ENCODE measurements at regions not wholly inside any gene's neighbourhood (a gene's known extent, or its start where the extent isn't known, plus 50 kb on each side); places are given as distances from the start of the nearest gene placed in this dataset.

DNA sequence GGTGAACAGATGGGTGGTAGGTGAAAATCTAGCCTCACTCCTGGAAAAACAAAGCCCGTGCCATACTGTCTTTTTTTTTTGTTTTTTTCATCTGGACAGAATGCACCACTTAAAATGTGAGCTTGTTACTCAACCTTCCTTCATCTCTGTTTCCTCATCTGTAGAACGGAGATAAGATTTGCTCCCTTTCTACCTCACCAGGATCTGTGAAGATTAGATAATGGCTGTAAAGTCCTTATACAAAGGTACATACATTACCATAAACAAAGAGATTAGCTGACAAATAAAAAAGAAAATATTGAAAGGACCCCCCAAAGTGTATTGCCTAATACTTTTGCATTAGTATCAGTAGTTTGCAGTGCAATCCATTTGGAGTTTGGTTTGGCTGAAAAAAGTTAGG is 75.4 kb upstream of the ZEB2 start:
- TF ChIP-seq GLIS3 (CRISPR knock-in tag; IDR thresholded peaks at IDR 0.05) (no peak), TCF4 (CRISPR knock-in tag; IDR thresholded peaks at IDR 0.05; ENCODE audit: borderline replicate concordance) (no peak), ZC3H10 (CRISPR knock-in tag; IDR thresholded peaks at IDR 0.05) (no peak), ZFP3 (CRISPR knock-in tag; IDR thresholded peaks at IDR 0.05) (no peak), TOX (CRISPR knock-in tag; IDR thresholded peaks at IDR 0.05; ENCODE audit: borderline replicate concordance) (no peak), SNAI2 (CRISPR knock-in tag; IDR thresholded peaks at IDR 0.05) (no peak), ZNF70 (CRISPR knock-in tag; IDR thresholded peaks at IDR 0.05) (no peak)
- TF ChIP-seq, protein P1, sequence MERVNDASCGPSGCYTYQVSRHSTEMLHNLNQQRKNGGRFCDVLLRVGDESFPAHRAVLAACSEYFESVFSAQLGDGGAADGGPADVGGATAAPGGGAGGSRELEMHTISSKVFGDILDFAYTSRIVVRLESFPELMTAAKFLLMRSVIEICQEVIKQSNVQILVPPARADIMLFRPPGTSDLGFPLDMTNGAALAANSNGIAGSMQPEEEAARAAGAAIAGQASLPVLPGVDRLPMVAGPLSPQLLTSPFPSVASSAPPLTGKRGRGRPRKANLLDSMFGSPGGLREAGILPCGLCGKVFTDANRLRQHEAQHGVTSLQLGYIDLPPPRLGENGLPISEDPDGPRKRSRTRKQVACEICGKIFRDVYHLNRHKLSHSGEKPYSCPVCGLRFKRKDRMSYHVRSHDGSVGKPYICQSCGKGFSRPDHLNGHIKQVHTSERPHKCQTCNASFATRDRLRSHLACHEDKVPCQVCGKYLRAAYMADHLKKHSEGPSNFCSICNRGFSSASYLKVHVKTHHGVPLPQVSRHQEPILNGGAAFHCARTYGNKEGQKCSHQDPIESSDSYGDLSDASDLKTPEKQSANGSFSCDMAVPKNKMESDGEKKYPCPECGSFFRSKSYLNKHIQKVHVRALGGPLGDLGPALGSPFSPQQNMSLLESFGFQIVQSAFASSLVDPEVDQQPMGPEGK (CRISPR knock-in tag; IDR thresholded peaks at IDR 0.05; ENCODE audit: borderline replicate concordance) = no peak
- TF ChIP-seq, protein P2, sequence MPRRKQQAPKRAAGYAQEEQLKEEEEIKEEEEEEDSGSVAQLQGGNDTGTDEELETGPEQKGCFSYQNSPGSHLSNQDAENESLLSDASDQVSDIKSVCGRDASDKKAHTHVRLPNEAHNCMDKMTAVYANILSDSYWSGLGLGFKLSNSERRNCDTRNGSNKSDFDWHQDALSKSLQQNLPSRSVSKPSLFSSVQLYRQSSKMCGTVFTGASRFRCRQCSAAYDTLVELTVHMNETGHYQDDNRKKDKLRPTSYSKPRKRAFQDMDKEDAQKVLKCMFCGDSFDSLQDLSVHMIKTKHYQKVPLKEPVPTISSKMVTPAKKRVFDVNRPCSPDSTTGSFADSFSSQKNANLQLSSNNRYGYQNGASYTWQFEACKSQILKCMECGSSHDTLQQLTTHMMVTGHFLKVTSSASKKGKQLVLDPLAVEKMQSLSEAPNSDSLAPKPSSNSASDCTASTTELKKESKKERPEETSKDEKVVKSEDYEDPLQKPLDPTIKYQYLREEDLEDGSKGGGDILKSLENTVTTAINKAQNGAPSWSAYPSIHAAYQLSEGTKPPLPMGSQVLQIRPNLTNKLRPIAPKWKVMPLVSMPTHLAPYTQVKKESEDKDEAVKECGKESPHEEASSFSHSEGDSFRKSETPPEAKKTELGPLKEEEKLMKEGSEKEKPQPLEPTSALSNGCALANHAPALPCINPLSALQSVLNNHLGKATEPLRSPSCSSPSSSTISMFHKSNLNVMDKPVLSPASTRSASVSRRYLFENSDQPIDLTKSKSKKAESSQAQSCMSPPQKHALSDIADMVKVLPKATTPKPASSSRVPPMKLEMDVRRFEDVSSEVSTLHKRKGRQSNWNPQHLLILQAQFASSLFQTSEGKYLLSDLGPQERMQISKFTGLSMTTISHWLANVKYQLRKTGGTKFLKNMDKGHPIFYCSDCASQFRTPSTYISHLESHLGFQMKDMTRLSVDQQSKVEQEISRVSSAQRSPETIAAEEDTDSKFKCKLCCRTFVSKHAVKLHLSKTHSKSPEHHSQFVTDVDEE (CRISPR knock-in tag; IDR thresholded peaks at IDR 0.05) = no peak
- ATAC-seq = no peak

DNA sequence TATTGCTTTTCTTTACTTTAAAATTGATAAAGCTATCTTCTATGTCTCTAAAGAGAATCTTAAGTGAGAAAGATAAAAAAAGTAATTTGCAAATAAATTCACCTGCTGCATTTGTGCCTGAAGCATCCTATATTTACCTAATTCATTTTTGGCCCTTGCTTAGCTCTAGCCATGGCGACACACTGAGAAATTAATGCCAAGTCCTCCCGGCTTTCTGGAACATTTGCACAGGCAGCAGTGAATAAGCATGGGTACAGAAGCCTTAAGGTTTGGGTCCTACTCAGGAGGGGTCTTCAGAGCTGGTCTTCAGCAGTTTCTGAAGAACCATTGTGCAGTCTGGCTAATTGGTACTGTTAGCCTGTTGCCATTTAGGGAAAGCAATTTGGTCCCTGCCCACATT is 73.9 kb upstream of the ZEB2 start:
- no peak for ATAC-seq
- TF ChIP-seq ARNTL (CRISPR knock-in tag; IDR thresholded peaks at IDR 0.05; ENCODE audit: borderline replicate concordance, low read depth) (no peak), ESRRG (CRISPR knock-in tag; IDR thresholded peaks at IDR 0.05) (no peak), ZFP3 (CRISPR knock-in tag; IDR thresholded peaks at IDR 0.05) (no peak), TOX (CRISPR knock-in tag; IDR thresholded peaks at IDR 0.05; ENCODE audit: borderline replicate concordance) (no peak), ZNF565 (CRISPR knock-in tag; conservative IDR thresholded peaks at IDR 0.05; ENCODE audit: low read depth) (no peak), CSDC2 (CRISPR knock-in tag; IDR thresholded peaks at IDR 0.05) (no peak), SNAI2 (CRISPR knock-in tag; IDR thresholded peaks at IDR 0.05) (no peak), BACH2 (CRISPR knock-in tag; IDR thresholded peaks at IDR 0.05; ENCODE audit: borderline replicate concordance) (no peak), OSR1 (CRISPR knock-in tag; IDR thresholded peaks at IDR 0.05) (no peak), ISL1 (CRISPR knock-in tag; IDR thresholded peaks at IDR 0.05) (no peak), ZNF70 (CRISPR knock-in tag; IDR thresholded peaks at IDR 0.05) (no peak)
- TF ChIP-seq, protein P2 (CRISPR knock-in tag; IDR thresholded peaks at IDR 0.05) = no peak
- TF ChIP-seq, protein P3, sequence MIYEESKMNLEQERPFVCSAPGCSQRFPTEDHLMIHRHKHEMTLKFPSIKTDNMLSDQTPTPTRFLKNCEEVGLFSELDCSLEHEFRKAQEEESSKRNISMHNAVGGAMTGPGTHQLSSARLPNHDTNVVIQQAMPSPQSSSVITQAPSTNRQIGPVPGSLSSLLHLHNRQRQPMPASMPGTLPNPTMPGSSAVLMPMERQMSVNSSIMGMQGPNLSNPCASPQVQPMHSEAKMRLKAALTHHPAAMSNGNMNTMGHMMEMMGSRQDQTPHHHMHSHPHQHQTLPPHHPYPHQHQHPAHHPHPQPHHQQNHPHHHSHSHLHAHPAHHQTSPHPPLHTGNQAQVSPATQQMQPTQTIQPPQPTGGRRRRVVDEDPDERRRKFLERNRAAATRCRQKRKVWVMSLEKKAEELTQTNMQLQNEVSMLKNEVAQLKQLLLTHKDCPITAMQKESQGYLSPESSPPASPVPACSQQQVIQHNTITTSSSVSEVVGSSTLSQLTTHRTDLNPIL (CRISPR knock-in tag; IDR thresholded peaks at IDR 0.05; ENCODE audit: low read depth) = no peak
- TF ChIP-seq, protein P4, sequence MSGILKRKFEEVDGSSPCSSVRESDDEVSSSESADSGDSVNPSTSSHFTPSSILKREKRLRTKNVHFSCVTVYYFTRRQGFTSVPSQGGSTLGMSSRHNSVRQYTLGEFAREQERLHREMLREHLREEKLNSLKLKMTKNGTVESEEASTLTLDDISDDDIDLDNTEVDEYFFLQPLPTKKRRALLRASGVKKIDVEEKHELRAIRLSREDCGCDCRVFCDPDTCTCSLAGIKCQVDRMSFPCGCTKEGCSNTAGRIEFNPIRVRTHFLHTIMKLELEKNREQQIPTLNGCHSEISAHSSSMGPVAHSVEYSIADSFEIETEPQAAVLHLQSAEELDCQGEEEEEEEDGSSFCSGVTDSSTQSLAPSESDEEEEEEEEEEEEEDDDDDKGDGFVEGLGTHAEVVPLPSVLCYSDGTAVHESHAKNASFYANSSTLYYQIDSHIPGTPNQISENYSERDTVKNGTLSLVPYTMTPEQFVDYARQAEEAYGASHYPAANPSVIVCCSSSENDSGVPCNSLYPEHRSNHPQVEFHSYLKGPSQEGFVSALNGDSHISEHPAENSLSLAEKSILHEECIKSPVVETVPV (CRISPR knock-in tag; IDR thresholded peaks at IDR 0.05) = no peak

DNA sequence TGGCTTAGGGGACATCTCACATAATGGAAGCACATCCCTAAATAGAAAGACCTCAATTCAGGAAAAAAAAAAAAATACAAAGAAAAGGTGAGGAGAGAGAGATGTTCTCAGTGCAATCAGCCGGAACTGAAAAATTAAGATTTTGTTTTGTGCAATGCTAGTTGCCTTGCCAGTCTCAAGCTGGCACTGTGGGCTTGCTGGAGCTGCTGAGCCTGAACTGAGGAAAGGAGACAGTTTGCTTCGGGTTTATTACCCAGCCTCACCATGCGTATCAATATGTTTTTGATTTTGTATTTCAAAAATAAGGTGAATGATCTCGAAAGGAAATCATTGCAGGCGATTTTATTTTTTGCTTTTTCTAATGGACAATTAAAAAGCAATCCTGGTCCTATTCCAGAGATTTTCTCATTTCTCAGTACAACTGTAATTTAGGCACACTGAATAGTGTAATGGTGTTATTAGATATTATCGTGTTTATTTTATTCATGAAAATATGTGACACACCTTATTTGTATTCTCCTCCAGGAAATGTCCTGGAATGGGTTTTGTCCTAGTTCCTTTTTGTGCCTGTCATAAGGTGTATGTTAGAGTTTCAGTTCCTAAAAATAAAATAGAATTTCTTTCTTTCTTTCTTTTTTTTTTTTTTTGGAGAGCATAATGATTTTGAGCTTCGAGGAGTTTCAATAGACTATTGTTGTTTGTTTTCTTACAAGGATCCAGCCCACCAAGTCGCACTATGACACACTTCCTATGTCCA is 72.8 kb upstream of the ZEB2 start:
- TF ChIP-seq PPARA (CRISPR knock-in tag; IDR thresholded peaks at IDR 0.05; ENCODE audit: borderline replicate concordance) = no peak
- TF ChIP-seq ZNF8 (CRISPR knock-in tag; IDR thresholded peaks at IDR 0.05) = no peak
- no peak for TF ChIP-seq BACH2 (CRISPR knock-in tag; IDR thresholded peaks at IDR 0.05; ENCODE audit: borderline replicate concordance)
- no peak for TF ChIP-seq ESRRG (CRISPR knock-in tag; IDR thresholded peaks at IDR 0.05)
- TF ChIP-seq SNAI2 (CRISPR knock-in tag; IDR thresholded peaks at IDR 0.05) = no peak
- TF ChIP-seq ZNF565 (CRISPR knock-in tag; conservative IDR thresholded peaks at IDR 0.05; ENCODE audit: low read depth) = no peak
- TF ChIP-seq ZNF70 (CRISPR knock-in tag; IDR thresholded peaks at IDR 0.05) = no peak
- TF ChIP-seq, protein P5, sequence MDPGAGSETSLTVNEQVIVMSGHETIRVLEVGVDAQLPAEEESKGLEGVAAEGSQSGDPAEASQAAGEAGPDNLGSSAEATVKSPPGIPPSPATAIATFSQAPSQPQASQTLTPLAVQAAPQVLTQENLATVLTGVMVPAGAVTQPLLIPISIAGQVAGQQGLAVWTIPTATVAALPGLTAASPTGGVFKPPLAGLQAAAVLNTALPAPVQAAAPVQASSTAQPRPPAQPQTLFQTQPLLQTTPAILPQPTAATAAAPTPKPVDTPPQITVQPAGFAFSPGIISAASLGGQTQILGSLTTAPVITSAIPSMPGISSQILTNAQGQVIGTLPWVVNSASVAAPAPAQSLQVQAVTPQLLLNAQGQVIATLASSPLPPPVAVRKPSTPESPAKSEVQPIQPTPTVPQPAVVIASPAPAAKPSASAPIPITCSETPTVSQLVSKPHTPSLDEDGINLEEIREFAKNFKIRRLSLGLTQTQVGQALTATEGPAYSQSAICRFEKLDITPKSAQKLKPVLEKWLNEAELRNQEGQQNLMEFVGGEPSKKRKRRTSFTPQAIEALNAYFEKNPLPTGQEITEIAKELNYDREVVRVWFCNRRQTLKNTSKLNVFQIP (CRISPR knock-in tag; IDR thresholded peaks at IDR 0.05; ENCODE audit: borderline replicate concordance, low read depth) = no peak
- no peak for TF ChIP-seq CSDC2 (CRISPR knock-in tag; IDR thresholded peaks at IDR 0.05)
- TF ChIP-seq TOX (CRISPR knock-in tag; IDR thresholded peaks at IDR 0.05; ENCODE audit: borderline replicate concordance) = no peak
- TF ChIP-seq ZFP30 (CRISPR knock-in tag; IDR thresholded peaks at IDR 0.05) = no peak
- TF ChIP-seq GLIS3 (CRISPR knock-in tag; IDR thresholded peaks at IDR 0.05) = no peak
- TF ChIP-seq TCF4 (CRISPR knock-in tag; IDR thresholded peaks at IDR 0.05; ENCODE audit: borderline replicate concordance) = no peak
- no peak for ATAC-seq
